ENCODE measurements at regions not wholly inside any gene's neighbourhood (a gene's known extent, or its start where the extent isn't known, plus 50 kb on each side); places are given as distances from the start of the nearest gene placed in this dataset.

DNA sequence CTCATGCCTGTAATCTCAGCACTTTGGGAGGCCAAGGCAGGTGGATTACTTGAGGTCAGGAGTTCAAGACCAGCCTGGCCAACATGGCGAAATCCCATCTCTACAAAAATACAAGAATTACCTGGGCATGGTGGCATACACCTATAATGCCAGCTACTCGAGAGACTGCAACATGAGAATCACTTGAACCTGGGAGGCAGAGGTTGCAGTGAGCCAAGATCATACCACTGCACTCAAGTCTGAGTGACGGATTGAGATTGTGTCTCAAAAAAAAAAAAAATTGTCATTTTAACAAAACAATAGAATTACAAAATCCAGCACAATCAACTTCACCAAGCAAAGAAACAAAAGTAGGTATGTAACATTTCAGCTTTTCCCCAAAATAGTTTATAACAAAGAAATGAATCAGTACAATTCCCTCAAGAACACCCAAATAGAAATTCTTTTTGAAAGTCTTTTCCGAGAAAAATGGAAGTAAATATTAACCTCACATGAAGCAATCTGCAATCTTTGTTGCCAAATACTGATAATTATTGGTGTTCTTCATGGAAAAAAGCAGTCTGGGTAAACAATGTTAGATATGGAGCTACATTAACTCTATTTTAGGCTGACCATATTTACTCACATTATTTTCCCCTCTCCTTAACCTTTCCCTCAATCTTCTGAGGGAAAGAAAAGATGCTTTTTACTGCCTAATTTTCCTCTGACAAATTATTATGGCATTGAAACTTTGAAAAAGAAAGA lies 165.9 kb upstream of the ATF7IP start:
- Mint-ChIP-seq H3K4me3 (no peak overlapping the region), H3K9me3 (no peaks in the 10 kb centered on the region), H3K27me3 (ENCODE audit: low read depth) (no peaks in the 10 kb centered on the region; the same call in 1 of the 2 replicates), H3K27ac (no peak overlapping the region), H3K4me1 (no peaks in the 10 kb centered on the region), H3K36me3 (no peaks in the 10 kb centered on the region)
- no peak for ATAC-seq
- DNase-seq (ENCODE audit: low spot score): no peak
- TF ChIP-seq ZNF138 (CRISPR knock-in tag; conservative IDR thresholded peaks at IDR 0.05): no peak
- no peak for TF ChIP-seq NR1H2 (CRISPR knock-in tag; IDR thresholded peaks at IDR 0.05)
- TF ChIP-seq GTF2I (CRISPR knock-in tag; conservative IDR thresholded peaks at IDR 0.05): no peak
- no peak for TF ChIP-seq ZNF671 (CRISPR knock-in tag; IDR thresholded peaks at IDR 0.05)
- no peak for TF ChIP-seq KAT7 (CRISPR knock-in tag; IDR thresholded peaks at IDR 0.05; ENCODE audit: borderline replicate concordance)
- TF ChIP-seq TEAD4 (CRISPR knock-in tag; IDR thresholded peaks at IDR 0.05): no peak
- ChIA-PET POLR2A (no interaction called here), CTCF (interaction anchor here (1.0 kb wide), 1 partner anchor 14 kb away, joined by 3 read pairs; no protein-coding TSS in a partner anchor)

DNA sequence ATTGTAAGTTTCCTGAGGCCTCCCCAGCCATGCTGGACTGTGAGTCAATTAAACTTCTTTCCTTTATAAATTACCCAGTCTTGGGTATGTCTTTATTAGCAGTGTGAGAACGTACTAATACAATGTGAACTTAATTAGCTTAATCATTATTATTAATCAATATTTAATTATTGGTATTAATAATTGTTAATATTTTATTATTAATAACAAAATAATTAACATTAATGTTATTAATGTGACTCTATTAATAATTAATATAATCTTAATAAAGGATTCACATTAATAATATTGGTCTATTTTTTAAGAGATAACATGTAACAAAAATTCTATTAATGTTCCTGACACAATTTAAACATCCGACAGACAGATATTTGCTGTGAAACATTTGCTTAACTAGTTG lies 164.9 kb upstream of the ATF7IP start:
- ATAC-seq (no peak), DNase-seq (ENCODE audit: low spot score) (no peak)
- H3K36me3 Mint-ChIP-seq: no peaks in the 10 kb centered on the region
- ChIA-PET POLR2A (no interaction called here), CTCF (no interaction called here)
- H3K27ac Mint-ChIP-seq: no peak overlapping the region
- no peaks in the 10 kb centered on the region for H3K9me3 Mint-ChIP-seq
- H3K4me1 Mint-ChIP-seq: no peaks in the 10 kb centered on the region
- TF ChIP-seq HMGA2 (CRISPR knock-in tag; IDR thresholded peaks at IDR 0.05): peak; percentile 96
- TF ChIP-seq, protein P1, sequence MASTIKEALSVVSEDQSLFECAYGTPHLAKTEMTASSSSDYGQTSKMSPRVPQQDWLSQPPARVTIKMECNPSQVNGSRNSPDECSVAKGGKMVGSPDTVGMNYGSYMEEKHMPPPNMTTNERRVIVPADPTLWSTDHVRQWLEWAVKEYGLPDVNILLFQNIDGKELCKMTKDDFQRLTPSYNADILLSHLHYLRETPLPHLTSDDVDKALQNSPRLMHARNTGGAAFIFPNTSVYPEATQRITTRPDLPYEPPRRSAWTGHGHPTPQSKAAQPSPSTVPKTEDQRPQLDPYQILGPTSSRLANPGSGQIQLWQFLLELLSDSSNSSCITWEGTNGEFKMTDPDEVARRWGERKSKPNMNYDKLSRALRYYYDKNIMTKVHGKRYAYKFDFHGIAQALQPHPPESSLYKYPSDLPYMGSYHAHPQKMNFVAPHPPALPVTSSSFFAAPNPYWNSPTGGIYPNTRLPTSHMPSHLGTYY (CRISPR knock-in tag; IDR thresholded peaks at IDR 0.05): no peak
- TF ChIP-seq, protein P2, sequence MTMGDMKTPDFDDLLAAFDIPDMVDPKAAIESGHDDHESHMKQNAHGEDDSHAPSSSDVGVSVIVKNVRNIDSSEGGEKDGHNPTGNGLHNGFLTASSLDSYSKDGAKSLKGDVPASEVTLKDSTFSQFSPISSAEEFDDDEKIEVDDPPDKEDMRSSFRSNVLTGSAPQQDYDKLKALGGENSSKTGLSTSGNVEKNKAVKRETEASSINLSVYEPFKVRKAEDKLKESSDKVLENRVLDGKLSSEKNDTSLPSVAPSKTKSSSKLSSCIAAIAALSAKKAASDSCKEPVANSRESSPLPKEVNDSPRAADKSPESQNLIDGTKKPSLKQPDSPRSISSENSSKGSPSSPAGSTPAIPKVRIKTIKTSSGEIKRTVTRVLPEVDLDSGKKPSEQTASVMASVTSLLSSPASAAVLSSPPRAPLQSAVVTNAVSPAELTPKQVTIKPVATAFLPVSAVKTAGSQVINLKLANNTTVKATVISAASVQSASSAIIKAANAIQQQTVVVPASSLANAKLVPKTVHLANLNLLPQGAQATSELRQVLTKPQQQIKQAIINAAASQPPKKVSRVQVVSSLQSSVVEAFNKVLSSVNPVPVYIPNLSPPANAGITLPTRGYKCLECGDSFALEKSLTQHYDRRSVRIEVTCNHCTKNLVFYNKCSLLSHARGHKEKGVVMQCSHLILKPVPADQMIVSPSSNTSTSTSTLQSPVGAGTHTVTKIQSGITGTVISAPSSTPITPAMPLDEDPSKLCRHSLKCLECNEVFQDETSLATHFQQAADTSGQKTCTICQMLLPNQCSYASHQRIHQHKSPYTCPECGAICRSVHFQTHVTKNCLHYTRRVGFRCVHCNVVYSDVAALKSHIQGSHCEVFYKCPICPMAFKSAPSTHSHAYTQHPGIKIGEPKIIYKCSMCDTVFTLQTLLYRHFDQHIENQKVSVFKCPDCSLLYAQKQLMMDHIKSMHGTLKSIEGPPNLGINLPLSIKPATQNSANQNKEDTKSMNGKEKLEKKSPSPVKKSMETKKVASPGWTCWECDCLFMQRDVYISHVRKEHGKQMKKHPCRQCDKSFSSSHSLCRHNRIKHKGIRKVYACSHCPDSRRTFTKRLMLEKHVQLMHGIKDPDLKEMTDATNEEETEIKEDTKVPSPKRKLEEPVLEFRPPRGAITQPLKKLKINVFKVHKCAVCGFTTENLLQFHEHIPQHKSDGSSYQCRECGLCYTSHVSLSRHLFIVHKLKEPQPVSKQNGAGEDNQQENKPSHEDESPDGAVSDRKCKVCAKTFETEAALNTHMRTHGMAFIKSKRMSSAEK (CRISPR knock-in tag; IDR thresholded peaks at IDR 0.05; ENCODE audit: borderline replicate concordance): no peak
- H3K27me3 Mint-ChIP-seq (ENCODE audit: low read depth): no peaks in the 10 kb centered on the region; the same call in 1 of the 2 replicates
- H3K4me3 Mint-ChIP-seq: no peak overlapping the region

DNA sequence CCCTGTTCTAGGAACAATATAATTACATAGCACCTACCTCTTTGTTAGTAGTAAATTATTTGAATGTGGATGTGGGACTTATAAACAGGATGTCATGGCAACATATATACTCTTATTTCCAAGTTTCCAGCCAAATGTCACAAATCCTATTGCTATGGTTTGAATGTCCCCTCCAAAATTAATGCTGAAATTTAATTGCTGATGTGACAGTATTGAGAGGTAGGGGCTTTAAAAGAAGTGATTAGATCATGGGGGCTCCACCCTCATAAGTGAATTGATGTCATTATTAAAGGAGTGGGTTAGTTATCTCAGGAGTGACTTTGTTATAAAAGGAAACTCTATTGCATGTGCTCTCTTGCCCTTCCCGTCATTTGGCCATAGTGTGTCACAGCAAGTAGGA lies 164.2 kb upstream of the ATF7IP start:
- Mint-ChIP-seq H3K4me1 (peaks cover 1% of the 10 kb centered on the region; the same call in 1 of the 2 replicates), H3K27ac (no peak overlapping the region), H3K27me3 (ENCODE audit: low read depth) (peaks cover 2% of the 10 kb centered on the region; the same call in 1 of the 2 replicates), H3K9me3 (peaks cover 2% of the 10 kb centered on the region), H3K4me3 (no peak overlapping the region), H3K36me3 (peaks cover 2% of the 10 kb centered on the region)
- ChIA-PET POLR2A (no interaction called here), CTCF (no interaction called here)
- TF ChIP-seq TEAD4 (CRISPR knock-in tag; IDR thresholded peaks at IDR 0.05) (no peak), CREB1 (CRISPR knock-in tag; IDR thresholded peaks at IDR 0.05) (no peak), NFE2L1 (CRISPR knock-in tag; IDR thresholded peaks at IDR 0.05) (no peak), ZNF121 (CRISPR knock-in tag; IDR thresholded peaks at IDR 0.05) (no peak), SMAD3 (CRISPR knock-in tag; IDR thresholded peaks at IDR 0.05; ENCODE audit: borderline replicate concordance) (no peak), EMX1 (CRISPR knock-in tag; IDR thresholded peaks at IDR 0.05) (no peak)
- TF ChIP-seq, protein P3, sequence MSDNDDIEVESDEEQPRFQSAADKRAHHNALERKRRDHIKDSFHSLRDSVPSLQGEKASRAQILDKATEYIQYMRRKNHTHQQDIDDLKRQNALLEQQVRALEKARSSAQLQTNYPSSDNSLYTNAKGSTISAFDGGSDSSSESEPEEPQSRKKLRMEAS (CRISPR knock-in tag; IDR thresholded peaks at IDR 0.05): no peak
- ATAC-seq (no peak), DNase-seq (ENCODE audit: low spot score) (no peak)
